MM.1S (cell line): ENCODE measurements at regions not wholly inside any gene's neighbourhood (a gene's known extent, or its start where the extent isn't known, plus 50 kb on each side); places are given as distances from the start of the nearest gene placed in this dataset.

ENCODE experiments used
- DNase-seq: peaks from one replicate; pipeline ENCODE4 v3.0.0-alpha.2; 2015
- H2AFZ ChIP-seq: fragments of 300-600 bp; sonication (generic); 2 replicates; pipeline ENCODE4 v1.6.0; 2016; ENCODE audit warnings: antibody characterized with exemption, low read length
- H3F3A ChIP-seq: fragments of 300-600 bp; sonication (generic); 2 replicates; pipeline ENCODE4 v1.6.1; 2016; ENCODE audit warnings: mild to moderate bottlenecking, antibody characterized with exemption, low read length, moderate library complexity, mixed read lengths; ENCODE audit not compliant: insufficient read depth
- H3K27ac ChIP-seq: fragments of 300-600 bp; sonication (generic); 2 replicates; pipeline ENCODE4 v1.5.1; 2016; ENCODE audit warnings: mild to moderate bottlenecking, low read length
- H3K27me3 ChIP-seq: fragments of 300-600 bp; sonication (generic); replicated peaks from 2 replicates; pipeline ENCODE4 v1.6.0; 2016; ENCODE audit warnings: low read length; ENCODE audit not compliant: insufficient read depth
- H3K36me3 ChIP-seq: fragments of 300-600 bp; sonication (generic); replicated peaks from 2 replicates; pipeline ENCODE4 v1.6.1; 2016; ENCODE audit warnings: mild to moderate bottlenecking, low read length, mixed read lengths; ENCODE audit not compliant: insufficient read depth
- H3K4me1 ChIP-seq: fragments of 300-600 bp; sonication (generic); 2 replicates; pipeline ENCODE4 v1.6.1; 2016; ENCODE audit warnings: low read length, mixed read lengths
- H3K4me2 ChIP-seq: fragments of 300-600 bp; sonication (generic); 2 replicates; pipeline ENCODE4 v1.6.0; 2016; ENCODE audit warnings: low read depth, low read length
- H3K4me3 ChIP-seq: fragments of 300-600 bp; sonication (generic); 2 replicates; pipeline ENCODE4 v1.5.1; 2016; ENCODE audit warnings: low read length, mixed read lengths
- H3K79me2 ChIP-seq: fragments of 300-600 bp; sonication (generic); 2 replicates; pipeline ENCODE4 v1.6.1; 2016; ENCODE audit warnings: mixed run types, low read length, mixed read lengths
- H3K9ac ChIP-seq: fragments of 300-600 bp; sonication (generic); 2 replicates; pipeline ENCODE4 v1.6.1; 2016; ENCODE audit warnings: low read length, mixed read lengths
- H3K9me2 ChIP-seq: fragments of 300-600 bp; sonication (generic); replicated peaks from 2 replicates; pipeline ENCODE4 v1.6.1; 2016; ENCODE audit warnings: mild to moderate bottlenecking, low read length, mixed read lengths; ENCODE audit not compliant: insufficient read depth
- H3K9me3 ChIP-seq: fragments of 300-600 bp; sonication (generic); replicated peaks from 2 replicates; pipeline ENCODE4 v1.6.1; 2016; ENCODE audit warnings: mild to moderate bottlenecking, low read length, mixed read lengths; ENCODE audit not compliant: insufficient read depth
- H4K20me1 ChIP-seq: fragments of 300-600 bp; sonication (generic); 2 replicates; pipeline ENCODE4 v1.6.1; 2016; ENCODE audit warnings: mild to moderate bottlenecking, low read length, moderate library complexity, mixed read lengths; ENCODE audit not compliant: insufficient read depth
- EZH2 ChIP-seq: fragments of 300-600 bp; sonication (generic); optimal IDR thresholded peaks from 2 replicates; pipeline ENCODE3; 2017; ENCODE audit warnings: low read depth, mild to moderate bottlenecking, antibody characterized with exemption, low read length, mixed read lengths
- EZH2phosphoT487 ChIP-seq: fragments of 300-600 bp; sonication (generic); IDR thresholded peaks from 2 replicates; pipeline ENCODE4 v1.6.1; 2018; ENCODE audit warnings: antibody characterized with exemption, low read length
- TF ChIP-seq, protein P1 (sequence below): fragments of 300-600 bp; sonication (generic); IDR thresholded peaks from 2 replicates; pipeline ENCODE4 v1.5.1; 2016; ENCODE audit warnings: antibody characterized with exemption, low read length, mixed read lengths

GRCh38 chr6:121516331-121516730 is 80.9 kb downstream of the GJA1 start:
- no peak overlapping the region for H2AFZ ChIP-seq
- TF ChIP-seq EZH2: no peak
- no peak for TF ChIP-seq EZH2phosphoT487
- TF ChIP-seq, protein P1, sequence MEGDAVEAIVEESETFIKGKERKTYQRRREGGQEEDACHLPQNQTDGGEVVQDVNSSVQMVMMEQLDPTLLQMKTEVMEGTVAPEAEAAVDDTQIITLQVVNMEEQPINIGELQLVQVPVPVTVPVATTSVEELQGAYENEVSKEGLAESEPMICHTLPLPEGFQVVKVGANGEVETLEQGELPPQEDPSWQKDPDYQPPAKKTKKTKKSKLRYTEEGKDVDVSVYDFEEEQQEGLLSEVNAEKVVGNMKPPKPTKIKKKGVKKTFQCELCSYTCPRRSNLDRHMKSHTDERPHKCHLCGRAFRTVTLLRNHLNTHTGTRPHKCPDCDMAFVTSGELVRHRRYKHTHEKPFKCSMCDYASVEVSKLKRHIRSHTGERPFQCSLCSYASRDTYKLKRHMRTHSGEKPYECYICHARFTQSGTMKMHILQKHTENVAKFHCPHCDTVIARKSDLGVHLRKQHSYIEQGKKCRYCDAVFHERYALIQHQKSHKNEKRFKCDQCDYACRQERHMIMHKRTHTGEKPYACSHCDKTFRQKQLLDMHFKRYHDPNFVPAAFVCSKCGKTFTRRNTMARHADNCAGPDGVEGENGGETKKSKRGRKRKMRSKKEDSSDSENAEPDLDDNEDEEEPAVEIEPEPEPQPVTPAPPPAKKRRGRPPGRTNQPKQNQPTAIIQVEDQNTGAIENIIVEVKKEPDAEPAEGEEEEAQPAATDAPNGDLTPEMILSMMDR: no peak
- H3K4me3 ChIP-seq: no peak overlapping the region
- no peaks in the 10 kb centered on the region for H3K36me3 ChIP-seq
- no peaks in the 10 kb centered on the region for H3K4me1 ChIP-seq
- no peaks in the 10 kb centered on the region for H3K27me3 ChIP-seq
- no peaks in the 10 kb centered on the region for H4K20me1 ChIP-seq
- H3K4me2 ChIP-seq: no peak overlapping the region
- no peak overlapping the region for H3K9ac ChIP-seq
- no peaks in the 10 kb centered on the region for H3K9me3 ChIP-seq
- no peak overlapping the region for H3K27ac ChIP-seq
- H3F3A ChIP-seq: no peaks in the 10 kb centered on the region
- no peaks in the 10 kb centered on the region for H3K79me2 ChIP-seq
- H3K9me2 ChIP-seq: no peaks in the 10 kb centered on the region
- no peak for DNase-seq

GRCh38 chr6:121520337-121521163 is 85.1 kb downstream of the GJA1 start:
- H3F3A ChIP-seq: no peaks in the 10 kb centered on the region
- no peaks in the 10 kb centered on the region for H3K27me3 ChIP-seq
- no peaks in the 10 kb centered on the region for H3K9me2 ChIP-seq
- no peaks in the 10 kb centered on the region for H3K36me3 ChIP-seq
- no peak overlapping the region for H3K27ac ChIP-seq
- H3K4me2 ChIP-seq: no peak overlapping the region
- no peak overlapping the region for H3K4me3 ChIP-seq
- no peak overlapping the region for H3K9ac ChIP-seq
- TF ChIP-seq, protein P1: no peak
- no peak for DNase-seq
- H3K9me3 ChIP-seq: no peaks in the 10 kb centered on the region
- no peaks in the 10 kb centered on the region for H3K79me2 ChIP-seq
- no peaks in the 10 kb centered on the region for H3K4me1 ChIP-seq
- H2AFZ ChIP-seq: no peak overlapping the region
- H4K20me1 ChIP-seq: no peaks in the 10 kb centered on the region

- Histone ChIP-seq H3K4me3 (no peak overlapping the region), H3K9me2 (no peaks in the 10 kb centered on the region), H4K20me1 (no peaks in the 10 kb centered on the region), H3K4me1 (no peaks in the 10 kb centered on the region), H2AFZ (no peak overlapping the region), H3K27me3 (no peaks in the 10 kb centered on the region), H3K79me2 (no peaks in the 10 kb centered on the region), H3F3A (no peaks in the 10 kb centered on the region), H3K36me3 (no peaks in the 10 kb centered on the region), H3K9me3 (no peaks in the 10 kb centered on the region), H3K9ac (no peak overlapping the region), H3K27ac (no peak overlapping the region), H3K4me2 (no peak overlapping the region)
- no peak for TF ChIP-seq EZH2phosphoT487
- no peak for TF ChIP-seq EZH2
- TF ChIP-seq, protein P1: no peak
- DNase-seq: no peak
These were observed 85.7 kb downstream of the GJA1 start for GRCh38 chr6:121521164-121521555.
